PC-3 (cell line): ENCODE measurements at regions not wholly inside any gene's neighbourhood (a gene's known extent, or its start where the extent isn't known, plus 50 kb on each side); places are given as distances from the start of the nearest gene placed in this dataset.

ENCODE experiments used
- ATAC-seq: fragments of 200-7000 bp; cut with Tn5 transposase; 2 replicates; pipeline ENCODE4 v1.9.1; 2020; ENCODE audit warnings: mild to moderate bottlenecking, moderate library complexity
- BruUV-seq: library from RNA; stranded (reverse); fragments of 400-500 nt; replicated peaks from 2 replicates; lab custom pipeline; 2021; lab: Mats Ljungman, UMichigan
- CTCF ChIA-PET: fragments of 300-600 bp; sonication (Branson Sonifier 250); formaldehyde crosslinking; loops from one replicate; lab custom pipeline; 2022; ENCODE audit warnings: antibody characterized with exemption; lab: Charles Lee
- POLR2A ChIA-PET: fragments of 300-600 bp; sonication (Branson Sonifier 250); formaldehyde crosslinking; loops from one replicate; lab custom pipeline; 2022; ENCODE audit warnings: antibody characterized with exemption; ENCODE audit not compliant: unreplicated experiment; lab: Charles Lee
- DNase-seq: peaks from one replicate; pipeline ENCODE4 v3.0.0-alpha.2; 2015
- H2AFZ ChIP-seq: fragments of 300-600 bp; sonication (generic); 2 replicates; pipeline ENCODE4 v1.6.0; 2016; ENCODE audit warnings: antibody characterized with exemption, low read length
- H3F3A ChIP-seq: fragments of 300-600 bp; sonication (generic); one replicate; pipeline ENCODE4 v1.6.0; 2017; ENCODE audit warnings: antibody characterized with exemption, low read length, control low read depth, mild to moderate bottlenecking; ENCODE audit not compliant: unreplicated experiment
- H3K27ac ChIP-seq: fragments of 300-600 bp; sonication (generic); 2 replicates; pipeline ENCODE4 v1.5.1; 2016; ENCODE audit warnings: mild to moderate bottlenecking, low read length
- H3K27me3 ChIP-seq: fragments of 300-600 bp; sonication (generic); 2 replicates; pipeline ENCODE4 v1.6.1; 2016; ENCODE audit warnings: low read length, mixed read lengths
- H3K36me3 ChIP-seq: fragments of 300-600 bp; sonication (generic); 2 replicates; pipeline ENCODE4 v1.6.1; 2016; ENCODE audit warnings: low read depth, mixed run types, low read length, mixed read lengths
- H3K4me1 ChIP-seq: fragments of 300-600 bp; sonication (generic); 2 replicates; pipeline ENCODE4 v1.5.1; 2016; ENCODE audit warnings: low read length; ENCODE audit not compliant: insufficient read depth
- H3K4me2 ChIP-seq: fragments of 300-600 bp; sonication (generic); 2 replicates; pipeline ENCODE4 v1.6.0; 2016; ENCODE audit warnings: low read length
- H3K4me3 ChIP-seq: fragments of 300-600 bp; sonication (generic); 2 replicates; pipeline ENCODE4 v1.5.1; 2016; ENCODE audit warnings: mild to moderate bottlenecking, low read length, mixed read lengths
- H3K79me2 ChIP-seq: fragments of 300-600 bp; sonication (generic); 2 replicates; pipeline ENCODE4 v1.6.1; 2017; ENCODE audit warnings: low read length, mixed read lengths
- H3K9ac ChIP-seq: fragments of 300-600 bp; sonication (generic); 2 replicates; pipeline ENCODE4 v1.6.0; 2016; ENCODE audit warnings: mild to moderate bottlenecking, low read length
- H3K9me2 ChIP-seq: fragments of 300-600 bp; sonication (generic); replicated peaks from 2 replicates; pipeline ENCODE4 v1.6.1; 2016; ENCODE audit warnings: mixed run types, low read length, mixed read lengths
- H3K9me3 ChIP-seq: fragments of 300-600 bp; sonication (generic); 2 replicates; pipeline ENCODE4 v1.6.1; 2016; ENCODE audit warnings: low read length, mixed read lengths
- H4K20me1 ChIP-seq: fragments of 300-600 bp; sonication (generic); 2 replicates; pipeline ENCODE4 v1.6.1; 2016; ENCODE audit warnings: low read length, mixed read lengths
- EZH2 ChIP-seq: fragments of 300-600 bp; sonication (generic); IDR thresholded peaks from one replicate; pipeline ENCODE4 v1.6.1; 2017; ENCODE audit warnings: antibody characterized with exemption, mild to moderate bottlenecking, low read length; ENCODE audit not compliant: unreplicated experiment
- EZH2phosphoT487 ChIP-seq: fragments of 300-600 bp; sonication (generic); IDR thresholded peaks from 2 replicates; pipeline ENCODE4 v1.6.1; 2018; ENCODE audit warnings: mild to moderate bottlenecking, antibody characterized with exemption, low read length, borderline replicate concordance
- intact Hi-C: fragments of 100-400 bp; cut with micrococcal nuclease; formaldehyde crosslinking; loops from 2 replicates; pipeline ENCODE4 v1.9.0; 2023
- TF ChIP-seq, protein P1 (sequence below): fragments of 300-600 bp; sonication (generic); conservative IDR thresholded peaks from 2 replicates; pipeline ENCODE4 v1.5.1; 2017; ENCODE audit warnings: antibody characterized with exemption, low read depth, mild to moderate bottlenecking, low read length

DNA sequence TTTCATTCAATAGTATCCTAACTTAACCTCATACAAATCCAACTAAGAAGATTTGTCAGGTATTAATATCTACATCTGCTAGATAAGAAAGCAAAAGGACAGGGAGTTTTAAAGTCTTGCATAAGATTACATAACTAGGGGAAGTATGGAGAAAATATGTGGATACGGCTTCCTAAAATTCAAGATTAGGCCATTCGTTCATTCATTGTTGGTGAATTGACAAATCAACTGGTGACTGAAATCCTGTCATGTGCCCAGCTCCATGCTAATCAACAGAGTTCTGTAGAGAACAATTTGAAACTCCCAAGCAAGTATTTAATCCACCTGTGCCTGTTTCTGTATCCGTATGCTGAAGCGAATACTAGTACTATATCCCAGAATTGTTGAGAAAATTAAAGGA lies 260.9 kb upstream of the USP15 start:
- Histone ChIP-seq H2AFZ (no peak overlapping the region), H3K4me3 (no peak overlapping the region), H3K27ac (no peak overlapping the region), H3K9ac (no peak overlapping the region), H3K4me2 (no peak overlapping the region), H3K9me3 (no peaks in the 10 kb centered on the region), H3K4me1 (no peaks in the 10 kb centered on the region), H3F3A (no peaks in the 10 kb centered on the region), H4K20me1 (no peaks in the 10 kb centered on the region), H3K27me3 (0 out of 2 replicates have a peak, but pooled peaks cover 5% of the 10 kb centered on the region), H3K9me2 (no peaks in the 10 kb centered on the region), H3K36me3 (no peaks in the 10 kb centered on the region), H3K79me2 (no peaks in the 10 kb centered on the region)
- ATAC-seq (no peak), DNase-seq (no peak)
- ChIA-PET CTCF (no interaction called here), POLR2A (no interaction called here)
- no TSS peak for BruUV-seq
- TF ChIP-seq EZH2 (no peak), EZH2phosphoT487 (no peak)
- TF ChIP-seq, protein P1, sequence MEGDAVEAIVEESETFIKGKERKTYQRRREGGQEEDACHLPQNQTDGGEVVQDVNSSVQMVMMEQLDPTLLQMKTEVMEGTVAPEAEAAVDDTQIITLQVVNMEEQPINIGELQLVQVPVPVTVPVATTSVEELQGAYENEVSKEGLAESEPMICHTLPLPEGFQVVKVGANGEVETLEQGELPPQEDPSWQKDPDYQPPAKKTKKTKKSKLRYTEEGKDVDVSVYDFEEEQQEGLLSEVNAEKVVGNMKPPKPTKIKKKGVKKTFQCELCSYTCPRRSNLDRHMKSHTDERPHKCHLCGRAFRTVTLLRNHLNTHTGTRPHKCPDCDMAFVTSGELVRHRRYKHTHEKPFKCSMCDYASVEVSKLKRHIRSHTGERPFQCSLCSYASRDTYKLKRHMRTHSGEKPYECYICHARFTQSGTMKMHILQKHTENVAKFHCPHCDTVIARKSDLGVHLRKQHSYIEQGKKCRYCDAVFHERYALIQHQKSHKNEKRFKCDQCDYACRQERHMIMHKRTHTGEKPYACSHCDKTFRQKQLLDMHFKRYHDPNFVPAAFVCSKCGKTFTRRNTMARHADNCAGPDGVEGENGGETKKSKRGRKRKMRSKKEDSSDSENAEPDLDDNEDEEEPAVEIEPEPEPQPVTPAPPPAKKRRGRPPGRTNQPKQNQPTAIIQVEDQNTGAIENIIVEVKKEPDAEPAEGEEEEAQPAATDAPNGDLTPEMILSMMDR: no peak
- intact Hi-C loops: loop anchor here (10.0 kb wide), 1 partner anchor 1505 kb away; no protein-coding TSS in a partner anchor

DNA sequence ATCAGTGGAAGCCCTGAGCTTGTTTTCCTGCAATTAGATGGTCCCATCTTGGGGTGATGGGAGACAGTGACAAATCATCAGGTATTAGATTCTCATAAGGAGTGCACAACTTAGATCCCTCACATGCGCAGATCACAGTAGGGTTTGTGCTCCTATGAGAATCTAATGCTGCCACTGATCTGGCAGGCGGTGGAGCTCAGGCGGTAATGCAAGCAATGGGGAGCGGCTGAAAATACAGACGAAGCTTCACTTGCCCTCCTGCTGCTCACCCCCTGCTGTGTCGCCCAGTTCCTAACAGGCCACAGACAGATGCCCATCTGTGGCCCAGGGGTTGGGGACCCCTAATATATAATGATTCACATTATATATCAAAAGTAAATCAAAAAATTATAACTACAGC lies 258.8 kb upstream of the USP15 start:
- BruUV-seq: no TSS peak
- ChIA-PET POLR2A (no interaction called here), CTCF (no interaction called here)
- Histone ChIP-seq H2AFZ (no peak overlapping the region), H3K9ac (no peak overlapping the region), H3K4me1 (no peaks in the 10 kb centered on the region), H3K27me3 (0 out of 2 replicates have a peak, but pooled peaks cover 5% of the 10 kb centered on the region), H3K27ac (no peak overlapping the region), H3F3A (no peaks in the 10 kb centered on the region), H3K79me2 (no peaks in the 10 kb centered on the region), H3K4me3 (no peak overlapping the region), H3K36me3 (no peaks in the 10 kb centered on the region), H3K9me2 (no peaks in the 10 kb centered on the region), H3K9me3 (no peaks in the 10 kb centered on the region), H3K4me2 (no peak overlapping the region), H4K20me1 (no peaks in the 10 kb centered on the region)
- no peak for TF ChIP-seq EZH2
- TF ChIP-seq, protein P1: no peak
- no peak for TF ChIP-seq EZH2phosphoT487
- ATAC-seq: no peak
- DNase-seq: no peak
- intact Hi-C loops: loop anchor here (10.0 kb wide), 1 partner anchor 123 kb away; no protein-coding TSS in a partner anchor

DNA sequence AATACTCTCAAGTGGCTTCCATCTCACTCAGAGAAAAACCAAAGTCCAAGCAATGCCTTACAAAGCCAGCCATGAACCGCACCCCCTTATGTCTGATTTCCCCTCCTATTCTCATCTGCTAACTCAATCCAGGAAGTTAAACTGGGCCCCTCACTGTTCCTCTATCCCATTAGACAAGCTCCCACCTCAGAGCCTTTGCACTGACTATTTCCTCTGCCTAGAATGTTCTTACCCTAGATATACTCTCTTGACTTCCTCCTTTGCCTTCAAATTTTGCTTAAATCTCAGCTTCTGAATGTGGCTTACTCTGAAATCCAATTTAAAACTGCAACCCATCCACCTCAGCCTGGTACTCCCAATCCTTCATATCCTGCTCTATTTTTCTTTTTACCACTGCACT lies 257.0 kb upstream of the USP15 start:
- BruUV-seq: no TSS peak
- no peaks in the 10 kb centered on the region for H3K9me3 ChIP-seq
- no peak overlapping the region for H3K4me3 ChIP-seq
- H3K4me2 ChIP-seq: no peak overlapping the region
- CTCF ChIA-PET: no interaction called here
- ATAC-seq (no peak), DNase-seq (no peak)
- H3K36me3 ChIP-seq: no peaks in the 10 kb centered on the region
- POLR2A ChIA-PET: no interaction called here
- H3F3A ChIP-seq: no peaks in the 10 kb centered on the region
- H3K27ac ChIP-seq: no peak overlapping the region
- 0 out of 2 replicates have a peak, but pooled peaks cover 5% of the 10 kb centered on the region for H3K27me3 ChIP-seq
- no peaks in the 10 kb centered on the region for H3K4me1 ChIP-seq
- H2AFZ ChIP-seq: no peak overlapping the region
- intact Hi-C loops: loop anchor here (10.0 kb wide), 1 partner anchor 122 kb away; no protein-coding TSS in a partner anchor
- no peak overlapping the region for H3K9ac ChIP-seq
- TF ChIP-seq, protein P1: no peak
- TF ChIP-seq EZH2phosphoT487: no peak
- TF ChIP-seq EZH2: no peak
- no peaks in the 10 kb centered on the region for H4K20me1 ChIP-seq
- no peaks in the 10 kb centered on the region for H3K9me2 ChIP-seq
- no peaks in the 10 kb centered on the region for H3K79me2 ChIP-seq
